ENCODE measurements at regions not wholly inside any gene's neighbourhood (a gene's known extent, or its start where the extent isn't known, plus 50 kb on each side); places are given as distances from the start of the nearest gene placed in this dataset.

DNA sequence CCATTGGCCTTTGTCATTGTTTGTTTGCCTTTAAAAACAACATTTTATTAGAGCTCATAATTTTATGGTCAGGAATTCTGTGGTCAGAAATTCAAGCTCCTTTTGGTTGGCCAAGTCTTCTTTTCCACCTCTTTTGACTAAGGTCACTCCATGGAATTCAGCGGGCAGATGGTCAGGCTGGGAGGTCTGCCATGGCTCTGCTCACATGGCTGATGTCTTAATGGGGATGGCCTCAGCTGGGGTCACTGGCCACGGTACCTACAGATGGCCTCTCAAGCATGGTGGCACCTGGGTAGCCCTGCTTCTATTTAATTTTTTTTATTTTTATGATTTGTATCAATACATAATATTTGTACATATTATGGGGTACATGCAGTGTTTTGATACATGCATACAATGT lies 360.8 kb upstream of the MCTP2 start:
- ATAC-seq (ENCODE audit: low FRiP score) = no peak
- TF ChIP-seq, protein P1, sequence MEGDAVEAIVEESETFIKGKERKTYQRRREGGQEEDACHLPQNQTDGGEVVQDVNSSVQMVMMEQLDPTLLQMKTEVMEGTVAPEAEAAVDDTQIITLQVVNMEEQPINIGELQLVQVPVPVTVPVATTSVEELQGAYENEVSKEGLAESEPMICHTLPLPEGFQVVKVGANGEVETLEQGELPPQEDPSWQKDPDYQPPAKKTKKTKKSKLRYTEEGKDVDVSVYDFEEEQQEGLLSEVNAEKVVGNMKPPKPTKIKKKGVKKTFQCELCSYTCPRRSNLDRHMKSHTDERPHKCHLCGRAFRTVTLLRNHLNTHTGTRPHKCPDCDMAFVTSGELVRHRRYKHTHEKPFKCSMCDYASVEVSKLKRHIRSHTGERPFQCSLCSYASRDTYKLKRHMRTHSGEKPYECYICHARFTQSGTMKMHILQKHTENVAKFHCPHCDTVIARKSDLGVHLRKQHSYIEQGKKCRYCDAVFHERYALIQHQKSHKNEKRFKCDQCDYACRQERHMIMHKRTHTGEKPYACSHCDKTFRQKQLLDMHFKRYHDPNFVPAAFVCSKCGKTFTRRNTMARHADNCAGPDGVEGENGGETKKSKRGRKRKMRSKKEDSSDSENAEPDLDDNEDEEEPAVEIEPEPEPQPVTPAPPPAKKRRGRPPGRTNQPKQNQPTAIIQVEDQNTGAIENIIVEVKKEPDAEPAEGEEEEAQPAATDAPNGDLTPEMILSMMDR (IDR thresholded peaks at IDR 0.05) = no peak
- no peak for DNase-seq (ENCODE audit: low spot score)

- DNase-seq (ENCODE audit: low spot score) = no peak
- no peak for ATAC-seq (ENCODE audit: low FRiP score)
- TF ChIP-seq, protein P1 (IDR thresholded peaks at IDR 0.05) = no peak
Observed at GRCh38 chr15:93866948-93867347, 364.4 kb upstream of the MCTP2 start.

DNA sequence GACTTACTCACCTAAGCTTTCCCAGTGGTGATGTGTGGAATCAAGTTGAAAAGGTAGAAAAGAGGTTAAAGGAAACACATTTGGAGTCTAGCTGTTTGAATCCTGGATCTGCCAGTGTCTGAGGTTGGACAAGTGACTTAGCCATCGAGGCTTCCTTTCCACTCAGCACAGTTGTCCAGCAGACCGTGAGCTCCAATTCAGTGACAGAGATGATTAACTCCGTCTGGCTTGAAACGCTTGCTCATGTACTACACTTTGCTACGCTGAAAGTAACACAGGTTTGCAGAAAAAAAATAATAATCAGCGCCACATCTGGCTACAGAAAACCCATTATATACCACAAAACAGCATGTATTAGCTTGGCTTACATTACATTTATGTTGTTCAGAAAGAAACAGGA lies 364.9 kb upstream of the MCTP2 start:
- ATAC-seq (ENCODE audit: low FRiP score) (no peak), DNase-seq (ENCODE audit: low spot score) (no peak)
- TF ChIP-seq, protein P1 (IDR thresholded peaks at IDR 0.05) = no peak

DNA sequence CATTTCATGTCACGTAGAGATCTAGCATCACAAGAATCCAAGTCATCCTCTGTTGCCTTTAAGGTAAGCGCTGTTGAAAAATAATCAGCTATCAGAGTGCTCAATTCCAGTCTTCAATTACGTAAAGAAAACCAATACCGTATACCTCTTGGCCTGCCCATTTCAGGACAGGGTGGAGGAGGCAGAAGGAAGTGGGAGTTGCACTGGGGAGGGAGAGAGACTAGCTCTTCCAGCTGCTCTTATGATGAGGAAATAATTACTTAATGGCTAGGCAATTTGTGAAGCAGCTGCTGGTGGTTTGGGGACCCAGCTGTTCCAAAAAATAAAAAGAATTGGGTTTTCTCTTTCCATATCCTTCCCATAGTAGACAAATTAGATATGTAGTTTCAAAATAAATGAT lies 365.8 kb upstream of the MCTP2 start:
- DNase-seq (ENCODE audit: low spot score) = no peak
- no peak for ATAC-seq (ENCODE audit: low FRiP score)
- TF ChIP-seq, protein P1 (IDR thresholded peaks at IDR 0.05) = no peak

DNA sequence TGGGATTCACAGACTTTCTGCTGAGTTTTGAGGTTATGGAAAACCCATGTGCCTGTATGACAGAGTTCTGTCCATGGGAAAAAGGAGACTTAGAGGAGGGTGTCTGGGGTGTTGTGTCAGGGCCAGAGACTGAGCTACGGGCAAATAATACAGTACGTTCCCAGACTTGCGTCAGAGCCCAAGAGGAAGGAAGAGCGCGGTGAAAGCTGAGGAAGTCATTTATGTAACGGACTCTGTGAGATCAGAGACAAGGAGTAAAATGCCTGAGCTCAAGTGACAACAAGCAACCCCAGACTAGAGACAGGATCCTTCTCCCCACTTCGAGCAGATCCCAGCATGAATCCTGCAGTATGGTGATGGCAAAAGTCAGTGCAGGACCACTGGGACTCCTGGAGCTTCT lies 368.6 kb upstream of the MCTP2 start:
- ATAC-seq (ENCODE audit: low FRiP score) = no peak
- TF ChIP-seq, protein P1 (IDR thresholded peaks at IDR 0.05) = no peak
- DNase-seq (ENCODE audit: low spot score) = no peak

DNA sequence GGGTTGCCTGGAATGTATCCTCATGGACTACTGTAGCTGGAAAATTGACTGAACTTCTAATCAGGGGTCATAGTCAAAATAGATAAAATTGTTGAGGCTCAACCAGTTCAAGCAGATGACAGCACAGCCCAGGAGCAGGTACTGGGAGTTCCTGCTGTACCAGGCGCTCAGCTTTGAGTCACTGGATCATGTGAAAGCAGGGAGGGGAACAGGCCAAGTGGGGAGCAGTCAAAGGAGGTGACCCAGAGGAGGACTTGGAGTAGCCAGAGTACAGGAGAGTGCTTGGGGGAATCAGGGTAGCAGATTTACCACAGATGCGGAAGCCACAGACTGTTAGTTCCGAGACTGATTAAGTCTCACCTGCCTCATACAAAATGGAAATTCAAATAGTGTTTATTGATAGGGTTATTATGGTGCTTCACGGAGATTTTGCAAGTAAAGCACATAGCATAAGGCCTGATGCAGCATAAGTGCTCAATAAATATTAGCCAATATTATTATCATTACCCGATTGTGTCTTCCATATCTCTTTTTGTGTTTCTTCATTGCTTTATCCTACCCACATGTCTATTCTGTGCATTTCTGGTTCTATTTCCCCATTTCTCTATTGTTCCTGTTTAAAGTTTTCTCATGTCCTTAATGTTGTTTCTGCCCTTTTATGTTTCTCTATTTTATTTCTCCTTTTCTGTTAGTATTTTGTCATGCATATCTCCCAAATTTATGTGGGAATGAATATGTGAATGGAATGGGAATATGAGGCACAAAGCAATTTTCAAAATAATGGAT lies 369.2 kb upstream of the MCTP2 start:
- ATAC-seq (ENCODE audit: low FRiP score) = no peak
- DNase-seq (ENCODE audit: low spot score) = no peak
- TF ChIP-seq, protein P1 (IDR thresholded peaks at IDR 0.05) = no peak

GRCh38 chr15:93861413-93861812 lies 369.9 kb upstream of the MCTP2 start:
- DNase-seq (ENCODE audit: low spot score) (no peak), ATAC-seq (ENCODE audit: low FRiP score) (peak; percentile 55)
- TF ChIP-seq, protein P1 (IDR thresholded peaks at IDR 0.05) = no peak
